Right renal pelvis (tissue), 4 donors: ENCODE measurements at regions not wholly inside any gene's neighbourhood (a gene's known extent, or its start where the extent isn't known, plus 50 kb on each side); places are given as distances from the start of the nearest gene placed in this dataset.

Experiments
- DNase-seq, 4 donors: peaks; one replicate each; pipeline ENCODE4 v3.0.0-alpha.2; 2013; ENCODE audit warnings: low read depth in 4 of 4, low spot score in 3 of 4, missing footprints in 1 of 4

DNA sequence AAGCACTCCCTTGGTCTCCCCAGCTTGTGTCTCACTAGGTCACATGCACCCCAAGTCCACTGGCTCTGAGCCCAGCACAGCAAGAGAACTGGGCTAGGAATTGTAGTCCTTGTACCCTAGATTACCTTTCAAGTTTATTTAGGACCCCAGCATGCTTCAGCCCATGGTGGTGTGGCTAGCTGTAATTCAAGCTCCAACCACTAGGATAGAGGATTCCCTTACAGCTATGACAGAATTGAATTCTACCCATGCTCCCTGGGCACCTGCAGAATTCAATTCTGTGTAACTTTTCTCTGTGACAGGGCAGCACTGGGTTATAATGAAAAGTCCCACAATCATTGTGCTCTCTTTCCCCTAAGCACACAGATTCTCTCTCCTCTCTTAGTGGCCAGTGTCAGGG, 253.8 kb upstream of the DMD start:
- DNase-seq, result no peak

GRCh38 chrX:33457102-33457501, 245.8 kb upstream of the DMD start:
- no peak for DNase-seq

DNA sequence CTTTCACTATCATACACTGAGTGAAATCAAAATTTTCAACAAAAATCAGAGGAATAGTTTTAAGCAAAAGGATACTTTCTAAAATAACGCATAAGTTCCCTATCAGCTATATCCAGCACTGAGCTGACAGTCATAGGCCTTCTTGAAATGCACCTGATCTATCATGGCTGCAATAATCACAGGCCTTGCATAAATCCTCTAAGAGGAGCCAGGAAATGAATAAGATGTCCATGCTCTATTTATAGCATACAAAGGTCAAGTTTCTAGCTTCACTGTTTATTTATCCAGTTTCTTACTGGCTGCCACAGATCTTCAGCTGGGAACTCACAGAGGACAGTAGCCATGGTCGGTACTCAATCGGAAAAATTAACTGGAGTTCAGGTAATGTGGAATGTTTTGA, 235.9 kb upstream of the DMD start:
- DNase-seq, result no peak

- peak; percentile 17 to 32 (median 23) for DNase-seq
Measured at GRCh38 chrX:33434256-33435092, 223.1 kb upstream of the DMD start.

DNA sequence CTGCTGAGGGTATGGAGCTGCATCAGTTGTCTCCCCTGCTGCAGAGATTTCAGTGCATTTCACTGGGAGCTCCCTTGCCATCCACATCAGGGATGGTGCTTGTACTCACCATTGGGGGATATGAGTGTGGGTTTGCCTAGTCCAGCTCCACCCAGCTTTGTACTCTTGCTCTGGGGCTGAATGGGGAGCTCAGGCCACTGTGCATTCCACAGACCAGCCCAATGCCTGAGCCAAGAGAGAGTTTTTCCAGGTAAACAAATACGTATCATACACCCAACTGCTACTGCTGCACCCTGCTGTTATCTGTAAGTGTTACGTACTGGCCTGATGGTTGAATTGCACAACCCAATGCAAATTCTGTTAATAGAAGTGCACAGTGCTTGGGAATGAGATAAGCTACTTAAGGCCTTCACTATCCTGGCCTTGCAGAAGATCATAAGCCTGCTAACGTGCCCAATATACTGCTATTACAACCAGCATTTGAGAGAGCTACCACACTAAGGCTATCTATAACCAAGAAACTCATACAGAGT, 205.0 kb upstream of the DMD start:
- no peak for DNase-seq

DNA sequence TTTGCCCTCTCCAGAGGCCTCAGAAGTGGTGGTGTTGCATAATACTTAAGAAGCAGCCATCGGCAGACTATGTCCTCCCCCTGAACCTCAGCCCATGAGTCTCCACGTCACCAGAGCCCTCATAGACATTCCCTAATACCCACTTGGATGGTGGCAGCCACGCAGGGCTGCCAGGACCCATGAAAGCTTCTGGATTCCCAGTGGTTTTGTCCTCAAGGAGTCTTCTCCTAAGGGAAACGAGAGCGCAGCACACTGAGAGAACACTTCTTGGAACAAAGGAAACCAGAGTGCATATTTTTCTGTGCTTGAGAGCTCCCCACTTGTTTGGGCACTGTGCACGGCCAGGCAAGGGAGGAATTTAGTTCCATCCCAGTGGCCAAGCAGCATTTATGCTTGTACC, 204.1 kb upstream of the DMD start:
- DNase-seq, result no peak

DNA sequence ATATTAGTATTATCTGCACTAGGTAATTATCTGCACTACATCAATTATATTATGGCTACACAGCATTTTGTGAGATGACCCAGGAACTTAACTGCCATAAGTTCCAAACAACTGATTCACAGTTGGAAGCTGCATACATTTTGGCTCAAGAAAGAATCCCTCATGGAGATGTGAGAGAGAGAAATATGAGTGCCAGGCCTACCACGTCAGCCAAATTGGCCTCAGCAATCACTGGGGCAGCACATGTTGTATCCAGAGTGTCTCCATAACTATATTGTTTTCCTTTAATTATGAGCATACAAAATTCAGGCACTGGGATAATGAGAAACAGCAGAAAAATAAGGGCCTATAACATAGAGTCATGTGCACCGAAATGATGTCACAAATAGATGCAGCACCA, 174.2 kb upstream of the DMD start:
- DNase-seq, result no peak

DNA sequence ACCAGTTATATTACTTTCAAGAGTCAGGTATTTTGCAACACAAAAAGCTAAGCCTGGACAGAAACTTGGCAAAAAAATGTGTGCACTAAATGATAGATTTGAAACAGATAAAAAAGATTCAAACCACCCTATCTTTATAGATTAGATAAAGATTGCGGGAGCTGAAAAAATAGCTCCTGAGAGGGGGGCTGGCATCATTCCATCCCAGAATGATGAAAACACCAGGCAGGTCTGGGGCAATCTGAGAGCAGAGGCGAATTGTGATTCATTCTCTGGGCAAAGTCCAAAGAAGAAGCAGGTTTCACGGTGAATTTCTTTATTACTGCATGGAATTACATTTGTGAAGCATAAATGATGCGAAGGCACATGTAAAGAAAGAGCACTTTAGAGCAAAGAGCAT, 168.5 kb upstream of the DMD start:
- DNase-seq, result no peak

- no peak for DNase-seq
Measured at GRCh38 chrX:33357606-33358005, 146.3 kb upstream of the DMD start.

- no peak for DNase-seq
Measured at GRCh38 chrX:33339219-33339618, 127.9 kb upstream of the DMD start.

GRCh38 chrX:33336783-33337182, 125.4 kb upstream of the DMD start:
- DNase-seq, result peak in 1 of 4 donors; percentile 2

- DNase-seq, result no peak
Measured at GRCh38 chrX:33333271-33333670, 121.9 kb upstream of the DMD start.

DNA sequence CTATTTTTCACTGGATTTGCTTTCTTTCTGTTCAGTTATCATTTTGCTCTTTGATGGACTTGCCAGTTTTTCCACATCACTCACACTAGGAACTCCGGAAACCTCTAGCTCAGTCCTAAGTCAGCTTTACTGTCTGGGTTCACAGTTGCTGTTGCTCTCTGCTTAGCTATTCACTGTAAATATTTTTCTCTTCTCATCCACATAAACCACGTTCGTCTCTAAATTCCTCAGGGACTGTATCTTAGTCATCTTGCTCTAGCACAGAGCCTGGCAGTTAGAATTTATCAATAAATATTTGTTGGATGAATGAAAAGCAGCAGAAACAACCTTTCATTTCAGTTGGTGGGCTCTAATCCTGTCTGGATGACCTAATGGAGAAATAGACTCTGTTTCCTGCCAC, 119.4 kb upstream of the DMD start:
- DNase-seq, result no peak

DNA sequence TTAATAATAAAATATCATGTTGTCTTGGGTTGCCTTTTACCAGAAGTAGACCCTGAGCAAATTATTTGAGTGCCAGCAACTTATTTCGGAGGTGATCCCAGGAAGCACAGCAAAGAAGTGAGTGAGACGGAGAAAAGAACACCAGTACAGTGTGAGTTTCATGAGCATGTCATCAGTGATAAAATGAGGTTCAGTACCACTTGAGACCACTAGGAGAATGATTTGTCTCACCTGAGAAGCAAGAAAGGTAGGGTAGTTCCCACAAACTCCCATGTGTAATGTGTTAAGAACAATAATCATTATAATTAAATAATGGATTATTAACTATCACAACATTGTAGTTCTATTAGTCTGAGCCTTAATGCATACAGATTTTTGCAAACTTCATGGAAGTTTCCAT, 112.8 kb upstream of the DMD start:
- DNase-seq, result no peak

GRCh38 chrX:33307911-33308354, 96.6 kb upstream of the DMD start:
- no peak for DNase-seq

GRCh38 chrX:33298622-33299021, 87.3 kb upstream of the DMD start:
- no peak for DNase-seq

- no peak for DNase-seq
Measured at GRCh38 chrX:33285550-33285949, 74.2 kb upstream of the DMD start.

DNA sequence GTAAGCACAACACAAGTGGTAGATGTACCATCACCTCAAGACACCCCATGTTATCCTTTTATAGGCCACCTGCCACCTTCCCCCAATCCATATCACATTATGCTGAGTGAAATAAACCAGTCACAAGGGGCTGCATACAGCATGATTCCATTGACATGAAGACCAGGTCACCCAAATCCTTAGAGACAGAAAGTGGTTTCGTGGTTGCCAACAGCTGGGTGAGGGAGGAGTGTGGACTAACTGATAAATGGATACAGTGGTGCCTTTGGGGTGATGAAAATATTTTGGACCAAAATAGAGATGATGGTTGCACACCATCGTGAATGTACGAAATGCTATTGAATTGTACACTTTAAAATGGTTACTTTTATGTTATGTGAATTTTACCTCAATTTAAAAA, 65.7 kb upstream of the DMD start:
- DNase-seq, result no peak

DNA sequence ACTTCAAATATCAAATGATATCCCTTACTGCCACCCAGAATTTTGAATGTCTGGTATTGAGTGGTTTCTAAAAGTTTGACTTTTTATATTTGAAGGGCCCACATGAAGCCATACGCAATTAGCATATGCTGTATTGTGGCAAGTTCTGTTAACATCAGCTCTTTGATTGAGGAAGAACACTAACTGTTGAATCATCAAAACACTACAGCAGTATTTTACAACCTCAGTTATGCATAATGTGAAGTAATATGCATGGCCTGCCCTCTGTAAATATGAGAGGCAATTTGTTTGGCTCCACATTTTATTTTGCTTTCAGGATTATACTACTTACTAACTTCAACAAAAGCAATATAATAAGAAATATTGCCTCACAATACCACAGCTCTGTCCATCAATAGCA, 62.2 kb upstream of the DMD start:
- DNase-seq, result no peak

DNA sequence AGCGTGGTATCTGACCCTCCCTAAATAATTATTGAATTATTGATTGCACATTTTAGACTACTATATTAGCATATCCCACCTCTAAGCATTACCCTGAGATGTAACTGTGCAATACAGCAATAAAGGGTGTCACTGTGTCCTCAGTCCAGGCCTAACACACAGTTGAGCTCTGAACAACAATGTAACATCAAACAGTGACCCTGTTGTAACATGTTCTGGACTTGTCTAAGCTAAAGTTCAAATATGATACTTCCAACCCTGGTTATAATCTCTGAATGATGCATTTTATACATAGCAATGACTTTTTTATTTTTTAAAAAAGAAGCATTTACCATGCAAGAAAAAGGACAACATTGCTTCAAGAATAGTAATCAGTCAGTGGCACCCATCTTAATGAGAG, 61.6 kb upstream of the DMD start:
- DNase-seq, result no peak
